HL-60 (cell line): ENCODE measurements at regions not wholly inside any gene's neighbourhood (a gene's known extent, or its start where the extent isn't known, plus 50 kb on each side); places are given as distances from the start of the nearest gene placed in this dataset.

Experiments used
- DNase-seq, 2 experiments: peaks; one replicate each; pipeline ENCODE4 v3.0.0-alpha.2; 2010 to 2020; ENCODE audit warnings: low read depth in 1 of 2, low spot score in 1 of 2
- H3K27ac ChIP-seq: fragments of 250-450 bp; sonication (Bioruptor Pico); replicated peaks from 2 replicates; pipeline ENCODE4 v1.5.1; 2020; ENCODE audit warnings: mild to moderate bottlenecking, moderate library complexity
- H3K27me3 ChIP-seq: fragments of 250-450 bp; sonication (Bioruptor Pico); 2 replicates; pipeline ENCODE4 v1.5.1; 2021; ENCODE audit warnings: mild to moderate bottlenecking, moderate library complexity; ENCODE audit not compliant: insufficient read depth, poor library complexity, severe bottlenecking
- H3K4me3 ChIP-seq: replicated peaks from 2 replicates; pipeline ENCODE4 v1.5.1; 2011; ENCODE audit warnings: mild to moderate bottlenecking, control low read depth, low read length; ENCODE audit not compliant: insufficient read depth
- GABPA ChIP-seq: IDR thresholded peaks from 2 replicates; pipeline ENCODE4 v1.6.1; 2012; ENCODE audit warnings: low read depth
- POLR2AphosphoS5 ChIP-seq: IDR thresholded peaks from 2 replicates; pipeline ENCODE4 v1.6.1; 2012; ENCODE audit warnings: low read depth
- SPI1 ChIP-seq: IDR thresholded peaks from 2 replicates; pipeline ENCODE4 v1.6.1; 2012; ENCODE audit warnings: low read depth, mild to moderate bottlenecking, borderline replicate concordance
- TF ChIP-seq, protein P1 (sequence below): IDR thresholded peaks from 2 replicates; pipeline ENCODE4 v1.6.1; 2012; ENCODE audit warnings: low read depth; ENCODE audit not compliant: insufficient replicate concordance
- TF ChIP-seq, protein P2 (sequence below): IDR thresholded peaks from one replicate; pipeline ENCODE4 v1.5.1; 2011; ENCODE audit warnings: low read length, control low read depth, inconsistent platforms; ENCODE audit not compliant: insufficient read depth

DNA sequence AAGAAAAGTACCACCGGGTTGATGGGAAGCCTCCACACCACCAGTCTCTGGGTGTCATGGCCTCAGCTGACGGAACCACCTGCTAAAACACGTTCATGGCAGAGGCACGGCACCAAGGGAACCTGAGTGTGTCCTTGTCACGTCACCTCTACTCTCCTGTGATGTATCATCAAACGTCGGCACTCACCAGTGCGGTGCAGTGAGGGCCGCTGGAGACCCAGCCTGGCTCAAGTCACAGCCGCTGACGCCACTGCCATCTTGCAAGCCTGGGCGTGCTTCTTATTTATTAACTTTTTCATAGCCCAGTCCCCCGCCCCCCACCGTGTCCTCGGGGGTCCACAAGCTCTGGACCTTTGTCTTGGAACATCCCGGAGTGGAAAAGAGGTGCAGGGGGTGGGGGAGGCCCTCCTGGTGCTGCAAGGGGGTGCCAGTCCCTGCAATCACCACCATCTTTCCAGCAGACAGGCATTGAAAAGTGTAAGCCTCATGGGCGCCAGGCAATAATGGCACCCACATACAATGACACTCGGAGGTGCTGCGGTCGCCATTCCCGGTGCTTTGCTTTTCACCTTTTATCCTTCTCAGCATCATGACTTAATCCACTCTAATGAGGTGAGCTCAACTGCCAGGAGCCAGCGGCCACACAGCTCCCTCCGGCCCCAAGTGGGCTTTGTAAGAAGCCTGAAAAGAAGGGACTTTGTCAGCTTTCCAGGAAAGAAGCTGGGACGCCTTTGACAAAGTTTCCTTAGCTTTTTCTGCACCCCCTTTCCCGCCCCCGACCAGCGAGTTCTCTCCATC, 202.3 kb upstream of the IRX1 start:
- H3K27me3 ChIP-seq = no peaks in the 10 kb centered on the region
- no peak for DNase-seq
- H3K27ac ChIP-seq = no peak overlapping the region
- no peak overlapping the region for H3K4me3 ChIP-seq
- TF ChIP-seq, protein P1, sequence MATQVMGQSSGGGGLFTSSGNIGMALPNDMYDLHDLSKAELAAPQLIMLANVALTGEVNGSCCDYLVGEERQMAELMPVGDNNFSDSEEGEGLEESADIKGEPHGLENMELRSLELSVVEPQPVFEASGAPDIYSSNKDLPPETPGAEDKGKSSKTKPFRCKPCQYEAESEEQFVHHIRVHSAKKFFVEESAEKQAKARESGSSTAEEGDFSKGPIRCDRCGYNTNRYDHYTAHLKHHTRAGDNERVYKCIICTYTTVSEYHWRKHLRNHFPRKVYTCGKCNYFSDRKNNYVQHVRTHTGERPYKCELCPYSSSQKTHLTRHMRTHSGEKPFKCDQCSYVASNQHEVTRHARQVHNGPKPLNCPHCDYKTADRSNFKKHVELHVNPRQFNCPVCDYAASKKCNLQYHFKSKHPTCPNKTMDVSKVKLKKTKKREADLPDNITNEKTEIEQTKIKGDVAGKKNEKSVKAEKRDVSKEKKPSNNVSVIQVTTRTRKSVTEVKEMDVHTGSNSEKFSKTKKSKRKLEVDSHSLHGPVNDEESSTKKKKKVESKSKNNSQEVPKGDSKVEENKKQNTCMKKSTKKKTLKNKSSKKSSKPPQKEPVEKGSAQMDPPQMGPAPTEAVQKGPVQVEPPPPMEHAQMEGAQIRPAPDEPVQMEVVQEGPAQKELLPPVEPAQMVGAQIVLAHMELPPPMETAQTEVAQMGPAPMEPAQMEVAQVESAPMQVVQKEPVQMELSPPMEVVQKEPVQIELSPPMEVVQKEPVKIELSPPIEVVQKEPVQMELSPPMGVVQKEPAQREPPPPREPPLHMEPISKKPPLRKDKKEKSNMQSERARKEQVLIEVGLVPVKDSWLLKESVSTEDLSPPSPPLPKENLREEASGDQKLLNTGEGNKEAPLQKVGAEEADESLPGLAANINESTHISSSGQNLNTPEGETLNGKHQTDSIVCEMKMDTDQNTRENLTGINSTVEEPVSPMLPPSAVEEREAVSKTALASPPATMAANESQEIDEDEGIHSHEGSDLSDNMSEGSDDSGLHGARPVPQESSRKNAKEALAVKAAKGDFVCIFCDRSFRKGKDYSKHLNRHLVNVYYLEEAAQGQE = no peak
- TF ChIP-seq GABPA (no peak), SPI1 (no peak), POLR2AphosphoS5 (no peak)
- TF ChIP-seq, protein P2, sequence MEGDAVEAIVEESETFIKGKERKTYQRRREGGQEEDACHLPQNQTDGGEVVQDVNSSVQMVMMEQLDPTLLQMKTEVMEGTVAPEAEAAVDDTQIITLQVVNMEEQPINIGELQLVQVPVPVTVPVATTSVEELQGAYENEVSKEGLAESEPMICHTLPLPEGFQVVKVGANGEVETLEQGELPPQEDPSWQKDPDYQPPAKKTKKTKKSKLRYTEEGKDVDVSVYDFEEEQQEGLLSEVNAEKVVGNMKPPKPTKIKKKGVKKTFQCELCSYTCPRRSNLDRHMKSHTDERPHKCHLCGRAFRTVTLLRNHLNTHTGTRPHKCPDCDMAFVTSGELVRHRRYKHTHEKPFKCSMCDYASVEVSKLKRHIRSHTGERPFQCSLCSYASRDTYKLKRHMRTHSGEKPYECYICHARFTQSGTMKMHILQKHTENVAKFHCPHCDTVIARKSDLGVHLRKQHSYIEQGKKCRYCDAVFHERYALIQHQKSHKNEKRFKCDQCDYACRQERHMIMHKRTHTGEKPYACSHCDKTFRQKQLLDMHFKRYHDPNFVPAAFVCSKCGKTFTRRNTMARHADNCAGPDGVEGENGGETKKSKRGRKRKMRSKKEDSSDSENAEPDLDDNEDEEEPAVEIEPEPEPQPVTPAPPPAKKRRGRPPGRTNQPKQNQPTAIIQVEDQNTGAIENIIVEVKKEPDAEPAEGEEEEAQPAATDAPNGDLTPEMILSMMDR = no peak

DNA sequence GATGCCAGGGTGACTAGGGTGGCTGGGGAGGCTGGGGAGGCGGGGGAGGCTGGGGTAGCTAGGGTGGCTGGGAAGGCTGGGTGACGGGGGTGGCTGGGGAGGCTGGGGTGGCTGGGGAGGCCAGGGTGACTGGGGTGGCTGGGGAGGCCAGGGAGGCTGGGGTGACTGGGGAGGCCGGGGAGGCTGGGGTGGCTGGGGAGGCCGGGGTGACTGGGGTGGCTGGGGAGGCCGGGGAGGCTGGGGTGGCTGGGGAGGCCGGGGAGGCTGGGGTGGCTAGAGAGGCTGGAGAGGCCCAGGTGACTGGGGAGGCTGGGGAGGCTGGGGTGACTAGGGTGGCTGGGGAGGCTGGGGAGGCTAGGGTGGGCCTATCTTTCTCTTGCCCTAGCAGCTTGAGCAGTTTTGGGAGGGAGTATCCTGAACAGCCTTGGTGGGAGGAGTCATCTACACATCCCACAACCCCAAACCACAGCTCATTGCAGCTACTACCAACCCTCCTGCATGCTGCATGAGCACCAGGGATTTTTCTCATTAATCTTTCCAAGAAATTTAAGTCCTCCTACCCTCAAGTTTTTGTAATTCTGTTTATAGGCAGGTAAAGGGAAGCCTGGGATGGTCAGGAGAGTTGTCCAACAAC, 203.2 kb upstream of the IRX1 start:
- H3K27ac ChIP-seq = no peak overlapping the region
- H3K4me3 ChIP-seq = no peak overlapping the region
- TF ChIP-seq, protein P2 = no peak
- DNase-seq = no peak
- H3K27me3 ChIP-seq = no peaks in the 10 kb centered on the region

DNA sequence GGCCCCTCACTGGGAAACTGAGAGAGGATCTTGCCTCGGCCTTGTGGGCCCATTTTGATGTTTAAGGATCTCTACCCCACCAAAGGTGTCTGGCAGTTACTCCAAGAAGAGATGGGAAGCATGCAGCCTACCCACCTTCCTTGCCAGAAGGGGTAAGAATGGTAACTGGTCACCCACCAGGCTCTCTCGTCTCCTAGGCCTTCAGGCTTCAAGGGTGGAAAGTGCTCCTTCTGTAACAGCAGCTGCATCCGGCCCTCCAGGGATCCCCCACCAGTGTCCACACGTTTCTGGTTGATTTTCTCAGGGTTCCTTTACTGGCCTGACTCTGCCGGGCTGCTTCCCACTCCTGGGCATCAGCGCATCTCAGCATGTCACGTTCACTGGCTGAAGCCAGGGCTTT, 204.4 kb upstream of the IRX1 start:
- no peak for TF ChIP-seq POLR2AphosphoS5
- TF ChIP-seq GABPA = no peak
- TF ChIP-seq, protein P1 = no peak
- TF ChIP-seq, protein P2 = no peak
- no peak for TF ChIP-seq SPI1
- no peak overlapping the region for H3K4me3 ChIP-seq
- no peaks in the 10 kb centered on the region for H3K27me3 ChIP-seq
- no peak overlapping the region for H3K27ac ChIP-seq
- DNase-seq = no peak
